HG02885 (cell line): ENCODE measurements at regions not wholly inside any gene's neighbourhood (a gene's known extent, or its start where the extent isn't known, plus 50 kb on each side); places are given as distances from the start of the nearest gene placed in this dataset.
A peak's percentile ranks its signal among the peaks of the same experiment; 100 is the strongest.
"Not testable (repeated sequence)": the region's sequence is repeated elsewhere in the genome, so short reads cannot be mapped to it uniquely, and the experiment has no call there.

Experiments used
- ATAC-seq: cut with Tn5 transposase; IDR thresholded peaks from one replicate; pipeline ENCODE4 v1.9.1; 2021; ENCODE audit warnings: mild to moderate bottlenecking; ENCODE audit not compliant: unreplicated experiment, poor library complexity

- no peak for ATAC-seq
Observed at GRCh38 chr20:48049171-48049570, 263.9 kb upstream of the SULF2 start.

GRCh38 chr20:48047447-48047846 lies 262.2 kb upstream of the SULF2 start:
- no peak for ATAC-seq

GRCh38 chr20:48042628-48043027 lies 257.3 kb upstream of the SULF2 start:
- ATAC-seq, result no peak

GRCh38 chr20:48041078-48041780 lies 255.9 kb upstream of the SULF2 start:
- no peak for ATAC-seq

- no peak for ATAC-seq
Observed at GRCh38 chr20:48040491-48040890, 255.2 kb upstream of the SULF2 start.

- no peak for ATAC-seq
Observed at GRCh38 chr20:48040051-48040450, 254.8 kb upstream of the SULF2 start.

GRCh38 chr20:48039514-48039913 lies 254.2 kb upstream of the SULF2 start:
- ATAC-seq, result no peak

GRCh38 chr20:48038713-48039112 lies 253.4 kb upstream of the SULF2 start:
- ATAC-seq, result no peak

GRCh38 chr20:48037798-48038197 lies 252.5 kb upstream of the SULF2 start:
- not testable (repeated sequence) for ATAC-seq

- ATAC-seq, result no peak
Observed at GRCh38 chr20:48035961-48036731, 250.9 kb upstream of the SULF2 start.

- no peak for ATAC-seq
Observed at GRCh38 chr20:48034751-48035150, 249.5 kb upstream of the SULF2 start.

- ATAC-seq, result not testable (repeated sequence)
Observed at GRCh38 chr20:48033005-48033404, 247.7 kb upstream of the SULF2 start.

- ATAC-seq, result no peak
Observed at GRCh38 chr20:48031122-48031521, 245.8 kb upstream of the SULF2 start.

- no peak for ATAC-seq
Observed at GRCh38 chr20:48026981-48027592, 241.8 kb upstream of the SULF2 start.

- ATAC-seq, result no peak
Observed at GRCh38 chr20:48025661-48026060, 240.4 kb upstream of the SULF2 start.

- peak; percentile 46 for ATAC-seq
Observed at GRCh38 chr20:48025051-48025515, 239.8 kb upstream of the SULF2 start.

GRCh38 chr20:48024539-48024938 lies 239.3 kb upstream of the SULF2 start:
- no peak for ATAC-seq

GRCh38 chr20:48020696-48021095 lies 235.4 kb upstream of the SULF2 start:
- not testable (repeated sequence) for ATAC-seq

GRCh38 chr20:48019940-48020339 lies 234.7 kb upstream of the SULF2 start:
- no peak for ATAC-seq

- ATAC-seq, result no peak
Observed at GRCh38 chr20:48019496-48019895, 234.2 kb upstream of the SULF2 start.

- ATAC-seq, result not testable (repeated sequence)
Observed at GRCh38 chr20:48018851-48019250, 233.6 kb upstream of the SULF2 start.
